Renal cortex interstitium (tissue), 11 donors: ENCODE measurements at regions not wholly inside any gene's neighbourhood (a gene's known extent, or its start where the extent isn't known, plus 50 kb on each side); places are given as distances from the start of the nearest gene placed in this dataset.
"Not testable (repeated sequence)": the region's sequence is repeated elsewhere in the genome, so short reads cannot be mapped to it uniquely, and the experiment has no call there.

Experiments
- DNase-seq, 11 donors: peaks; one replicate each; pipeline ENCODE4 v3.0.0-alpha.2; 2013; ENCODE audit warnings: low read depth in 9 of 11, low spot score in 4 of 11; ENCODE audit errors: extremely low read depth in 1 of 11

- no peak for DNase-seq
These were observed 51.9 kb upstream of the SPDL1 start for GRCh38 chr5:169531631-169532030.

DNA sequence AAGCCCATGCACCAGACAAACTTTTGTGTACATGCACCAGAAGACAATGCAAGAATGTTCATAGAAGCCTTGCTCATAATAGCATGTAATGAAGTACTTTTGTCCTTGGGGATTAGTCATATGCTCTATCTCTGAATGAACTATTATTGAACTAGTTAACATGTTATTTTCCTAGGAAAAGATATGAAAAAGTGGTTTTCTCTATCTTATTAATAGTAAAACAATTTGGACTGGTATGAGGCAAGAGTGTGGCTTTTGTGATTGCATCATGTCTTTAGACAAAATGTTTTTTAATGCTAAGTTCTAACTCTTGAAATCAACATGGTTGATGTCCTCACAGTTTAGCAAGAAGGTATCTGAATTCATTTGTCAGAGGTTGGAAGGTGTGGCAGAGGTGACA is 55.7 kb upstream of the SPDL1 start:
- DNase-seq: no peak

DNA sequence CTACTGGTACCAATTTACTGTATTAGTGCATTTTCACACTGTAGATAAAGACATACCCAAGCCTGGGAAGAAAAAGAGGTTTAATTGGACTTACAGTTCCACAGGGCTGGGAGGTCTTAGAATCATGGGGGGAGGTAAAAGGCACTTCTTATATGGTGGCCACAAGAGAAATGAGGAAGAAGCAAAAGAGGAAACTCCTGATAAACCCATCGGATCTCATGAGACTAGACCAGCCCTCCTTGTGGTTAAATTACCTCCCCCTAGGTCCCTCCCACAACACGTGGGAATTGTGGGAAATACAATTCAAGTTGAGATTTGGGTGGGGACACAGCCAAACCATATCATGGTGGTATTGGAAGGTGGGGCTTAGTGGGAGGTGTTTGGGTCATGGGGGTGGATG is 56.5 kb upstream of the SPDL1 start:
- no peak for DNase-seq

DNA sequence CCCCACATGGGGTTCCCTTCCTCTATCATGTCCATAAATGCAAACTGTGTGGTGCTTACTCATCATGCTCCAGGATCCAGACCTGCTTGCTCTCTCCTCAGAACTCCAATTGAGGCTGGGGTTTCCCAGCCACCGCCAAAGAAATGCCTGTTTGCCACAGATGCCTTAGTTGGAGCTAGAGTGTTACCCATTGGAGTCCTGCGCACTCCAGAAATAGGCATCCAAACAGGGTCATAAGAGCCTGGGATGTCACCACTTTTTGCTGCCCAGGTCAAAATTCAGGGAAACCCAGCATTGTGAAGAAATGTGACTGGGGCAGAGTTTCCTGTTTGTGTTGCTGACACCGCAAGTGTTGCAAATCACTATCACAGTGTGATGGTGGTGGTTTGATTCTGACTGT is 60.7 kb upstream of the SPDL1 start:
- DNase-seq: no peak

DNA sequence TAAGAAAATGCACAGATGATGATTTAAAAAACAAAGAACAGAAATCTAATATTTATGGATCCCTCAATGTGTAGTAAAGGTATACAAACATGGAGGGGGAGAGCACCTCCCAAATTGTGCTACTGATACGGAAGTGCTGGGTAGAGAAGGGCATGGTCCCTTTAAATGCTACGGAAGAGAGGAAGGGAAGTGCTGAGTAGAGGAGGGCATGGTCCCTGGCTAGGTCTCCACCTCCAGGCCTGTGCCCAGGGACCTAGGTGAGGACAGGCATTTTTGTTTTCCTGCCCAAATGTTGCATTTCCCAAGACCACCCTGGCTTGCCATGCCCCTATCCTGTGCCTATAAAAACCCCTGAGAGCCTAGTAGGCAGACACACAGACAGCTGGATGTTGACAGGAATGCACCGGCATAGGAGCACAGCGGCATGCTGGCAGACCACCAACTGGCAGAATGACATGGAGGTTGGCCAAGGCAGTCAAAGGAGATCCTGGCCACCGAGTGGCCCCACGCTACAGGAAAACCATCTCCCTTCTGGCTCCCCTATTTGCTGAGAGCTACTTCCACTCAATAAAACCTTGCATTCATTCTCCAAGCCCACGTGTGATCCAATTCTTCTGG is 62.1 kb upstream of the SPDL1 start:
- no peak for DNase-seq

- no peak for DNase-seq
These were observed 64.2 kb upstream of the SPDL1 start for GRCh38 chr5:169519358-169519757.

DNA sequence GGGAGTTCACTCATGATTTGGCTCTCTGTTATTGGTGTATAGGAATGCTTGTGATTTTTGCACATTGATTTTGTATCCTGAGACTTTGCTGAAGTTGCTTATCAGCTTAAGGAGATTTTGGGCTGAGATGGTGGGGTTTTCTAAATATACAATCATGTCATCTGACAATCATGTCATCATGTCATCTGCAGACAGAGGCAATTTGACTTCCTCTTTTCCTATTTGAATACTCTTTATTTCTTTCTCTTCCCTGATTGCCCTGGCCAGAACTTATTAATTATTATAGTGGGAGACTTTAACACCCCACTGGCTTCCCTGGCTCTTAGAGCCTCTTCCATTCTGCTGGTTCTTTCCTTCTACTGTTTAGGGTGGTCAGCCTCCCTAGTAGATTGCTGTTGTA is 64.8 kb upstream of the SPDL1 start:
- DNase-seq: not testable (repeated sequence)

GRCh38 chr5:169512385-169512784 is 71.2 kb upstream of the SPDL1 start:
- DNase-seq: no peak

DNA sequence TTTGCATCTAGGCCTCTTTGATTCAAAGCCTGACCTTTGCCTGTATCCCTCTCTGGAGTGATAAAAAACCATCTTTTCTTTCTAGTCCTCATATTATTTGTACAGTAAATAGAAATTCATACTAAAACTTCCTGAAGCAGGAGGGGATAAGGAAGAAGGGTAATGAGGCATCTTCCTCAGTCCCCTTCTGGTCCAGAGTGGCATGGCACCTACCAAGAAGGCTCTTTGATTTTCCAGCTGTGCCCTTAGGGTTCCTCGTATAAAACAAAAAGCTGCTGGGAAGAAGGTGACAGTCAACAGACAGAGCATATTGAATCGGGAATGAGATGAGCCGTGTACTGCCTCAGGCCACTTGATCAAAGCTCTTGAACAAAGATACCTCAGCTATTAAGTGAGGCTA is 71.9 kb upstream of the SPDL1 start:
- no peak for DNase-seq

- DNase-seq: no peak
These were observed 76.5 kb upstream of the SPDL1 start for GRCh38 chr5:169507051-169507450.

- no peak for DNase-seq
These were observed 79.7 kb upstream of the SPDL1 start for GRCh38 chr5:169503886-169504285.

DNA sequence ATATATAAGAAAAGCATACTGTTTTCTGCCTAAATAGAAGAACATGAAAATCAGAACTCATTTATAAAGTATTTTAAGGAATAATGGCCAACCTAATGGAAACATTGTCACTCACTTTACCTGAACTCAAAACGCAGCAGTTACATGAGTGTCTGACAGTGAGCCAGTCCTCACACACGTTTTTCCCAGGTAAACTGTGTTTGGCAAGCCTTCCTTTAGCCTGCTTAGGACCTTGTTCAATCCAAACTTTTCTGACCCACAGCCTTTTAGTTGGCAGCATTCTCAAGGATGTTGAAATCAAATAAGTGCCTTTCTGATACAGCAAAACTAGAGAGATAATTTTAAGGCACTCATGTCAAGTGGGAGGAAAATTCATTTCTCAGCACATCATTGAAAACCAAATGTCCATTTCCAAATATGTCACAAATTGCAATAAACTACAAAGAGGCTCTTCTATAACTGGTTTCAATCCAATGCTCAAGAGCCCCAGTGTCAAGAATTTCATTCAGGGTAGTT is 83.5 kb upstream of the SPDL1 start:
- no peak for DNase-seq

- DNase-seq: no peak
These were observed 86.7 kb upstream of the SPDL1 start for GRCh38 chr5:169496878-169497277.

DNA sequence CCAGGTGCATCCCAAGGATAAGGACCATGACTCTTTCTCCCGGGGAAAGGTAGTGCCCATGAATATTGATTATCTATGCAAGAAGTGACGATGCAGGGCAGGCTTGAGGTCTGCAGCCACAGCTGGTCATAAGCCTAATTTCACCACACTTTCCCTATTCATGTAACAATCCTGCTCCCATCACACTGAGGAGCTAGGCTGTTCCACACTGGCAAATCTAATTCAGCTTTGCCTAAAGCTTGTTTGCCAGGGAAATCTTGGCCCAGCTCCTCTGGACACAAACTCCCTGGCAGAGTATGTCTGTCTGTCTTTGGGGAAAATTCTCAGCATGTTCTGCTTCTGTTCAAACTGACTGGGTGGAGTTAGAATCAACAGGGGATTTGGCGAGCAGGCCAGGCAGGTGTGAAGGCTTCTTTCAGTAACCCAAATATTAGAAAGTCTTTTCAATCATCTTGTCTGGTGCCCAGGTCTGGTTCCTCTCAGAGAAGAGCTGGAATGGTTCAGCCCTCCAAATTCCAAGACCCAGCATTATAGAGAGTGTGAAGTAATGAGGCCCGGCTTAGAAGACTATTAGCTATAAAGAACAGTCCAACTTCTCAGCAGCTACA is 88.5 kb upstream of the SPDL1 start:
- DNase-seq: no peak

DNA sequence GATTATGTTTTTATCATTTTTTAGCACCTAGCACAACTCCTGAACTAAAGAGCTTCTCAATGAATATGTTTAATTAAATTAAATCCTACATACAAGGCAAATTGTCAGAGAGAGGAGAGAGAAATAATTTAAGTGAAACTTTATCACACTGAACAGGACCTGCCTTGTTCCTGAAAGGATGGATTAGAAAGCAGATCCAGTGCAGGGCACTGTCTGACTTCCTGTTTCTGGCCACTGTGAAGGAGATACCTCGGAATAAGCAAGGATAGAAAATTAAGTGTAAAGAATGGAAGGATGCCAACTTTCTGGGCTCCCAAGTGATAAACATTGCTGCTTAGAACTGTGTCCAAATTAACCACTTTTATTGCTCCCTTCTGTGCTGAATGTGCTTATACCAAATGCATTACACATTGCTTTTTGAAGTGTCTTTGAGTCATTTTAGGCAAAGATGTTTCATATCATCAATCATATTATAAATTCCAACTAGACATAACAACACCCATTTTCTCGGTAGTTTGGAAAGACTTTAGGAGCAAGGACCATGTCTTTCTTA is 89.1 kb upstream of the SPDL1 start:
- DNase-seq: no peak

DNA sequence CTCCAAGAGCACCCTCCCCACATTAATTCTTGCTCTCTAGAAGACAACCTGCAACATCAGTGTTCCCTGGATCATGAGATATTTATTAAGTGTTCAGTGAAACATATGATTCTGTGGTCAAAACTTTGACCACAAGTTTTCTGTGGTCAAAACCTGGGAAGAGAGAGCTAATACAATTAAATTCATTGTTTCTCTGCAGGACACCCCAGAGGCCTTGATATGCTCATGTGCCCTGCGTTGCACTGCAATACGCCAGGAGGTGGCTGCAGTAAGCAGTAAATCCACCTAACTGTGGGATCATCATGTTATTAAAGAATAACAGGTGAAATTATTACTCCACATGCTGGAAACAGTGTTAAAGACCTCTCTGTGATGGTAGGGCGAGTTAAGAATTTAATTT is 109.3 kb upstream of the SPDL1 start:
- DNase-seq: no peak

GRCh38 chr5:169472544-169472943 is 111.0 kb upstream of the SPDL1 start:
- no peak for DNase-seq

GRCh38 chr5:169471021-169471420 is 112.6 kb upstream of the SPDL1 start:
- DNase-seq: no peak

- peak in 1 of 11 donors; percentile 2 for DNase-seq
These were observed 116.4 kb upstream of the SPDL1 start for GRCh38 chr5:169467041-169467771.

GRCh38 chr5:169460896-169461295 is 122.7 kb upstream of the SPDL1 start:
- no peak for DNase-seq
